IMR-90 (cell line): ENCODE measurements at regions not wholly inside any gene's neighbourhood (a gene's known extent, or its start where the extent isn't known, plus 50 kb on each side); places are given as distances from the start of the nearest gene placed in this dataset.

Experiments used
- ATAC-seq: fragments of 200-7000 bp; cut with Tn5 transposase; 2 replicates; pipeline ENCODE4 v1.9.1; 2020; ENCODE audit warnings: low read depth, mild to moderate bottlenecking, moderate library complexity
- BruUV-seq: library from RNA; stranded (reverse); fragments of 400-500 nt; replicated peaks from 2 replicates; lab custom pipeline; 2021; lab: Mats Ljungman, UMichigan
- CTCF ChIA-PET: fragments of 300-600 bp; formaldehyde crosslinking; extraction: SDS; loops from one replicate; lab custom pipeline; 2021; ENCODE audit warnings: antibody characterized with exemption; lab: Yijun Ruan, JAX
- POLR2A ChIA-PET: fragments of 300-600 bp; sonication (Branson Sonifier 250); formaldehyde crosslinking; loops from one replicate; lab custom pipeline; 2022; ENCODE audit warnings: antibody characterized with exemption; ENCODE audit not compliant: unreplicated experiment; lab: Charles Lee
- DNase-seq: peaks from one replicate; pipeline ENCODE4 v3.0.0; 2013
- H2AFZ ChIP-seq: replicated peaks from 2 replicates; pipeline ENCODE3; 2013; ENCODE audit warnings: low read length, mild to moderate bottlenecking; ENCODE audit not compliant: poor library complexity
- H2AK5ac ChIP-seq: 2 replicates; pipeline ENCODE4 v1.6.1; 2013; ENCODE audit warnings: low read depth, low read length, inconsistent platforms
- H2AK9ac ChIP-seq: replicated peaks from 2 replicates; pipeline ENCODE3; 2013; ENCODE audit warnings: mild to moderate bottlenecking, low read depth, low read length, moderate library complexity; ENCODE audit not compliant: poor library complexity
- H2BK120ac ChIP-seq: 2 replicates; pipeline ENCODE4 v1.6.1; 2013; ENCODE audit warnings: low read depth, low read length, inconsistent platforms
- H2BK15ac ChIP-seq: 3 replicates; pipeline ENCODE4 v1.6.1; 2013; ENCODE audit warnings: low read depth, low read length, inconsistent platforms
- H2BK20ac ChIP-seq: 2 replicates; pipeline ENCODE4 v1.6.1; 2013; ENCODE audit warnings: low read depth, mild to moderate bottlenecking, inconsistent platforms, low read length, moderate library complexity
- H2BK5ac ChIP-seq: 2 replicates; pipeline ENCODE4 v1.6.1; 2013; ENCODE audit warnings: mild to moderate bottlenecking, low read depth, low read length, inconsistent platforms; ENCODE audit not compliant: poor library complexity, severe bottlenecking
- H3K14ac ChIP-seq: replicated peaks from 2 replicates; pipeline ENCODE4 v1.6.1; 2013; ENCODE audit warnings: low read depth, low read length, inconsistent platforms
- H3K18ac ChIP-seq: 2 replicates; pipeline ENCODE4 v1.6.1; 2013; ENCODE audit warnings: low read depth, low read length, control low read depth
- H3K23ac ChIP-seq: 2 replicates; pipeline ENCODE4 v1.6.1; 2013; ENCODE audit warnings: low read depth, low read length, inconsistent platforms
- H3K27ac ChIP-seq: 2 replicates; pipeline ENCODE4 v1.5.1; 2013; ENCODE audit warnings: mild to moderate bottlenecking, control low read depth, low read length; ENCODE audit not compliant: insufficient read depth
- H3K27me3 ChIP-seq: 2 replicates; pipeline ENCODE4 v1.6.1; 2013; ENCODE audit warnings: low read length; ENCODE audit not compliant: control insufficient read depth, insufficient read depth
- H3K36me3 ChIP-seq: 2 replicates; pipeline ENCODE4 v1.6.1; 2013; ENCODE audit warnings: low read length, mixed read lengths; ENCODE audit not compliant: control insufficient read depth, insufficient read depth
- H3K4ac ChIP-seq: 2 replicates; pipeline ENCODE4 v1.6.1; 2013; ENCODE audit warnings: low read depth, low read length, inconsistent platforms
- H3K4me1 ChIP-seq: 2 replicates; pipeline ENCODE4 v1.6.1; 2013; ENCODE audit warnings: low read length, mixed read lengths; ENCODE audit not compliant: control insufficient read depth, insufficient read depth
- H3K4me2 ChIP-seq: 2 replicates; pipeline ENCODE4 v1.6.1; 2013; ENCODE audit warnings: low read depth, mild to moderate bottlenecking, control low read depth, low read length, moderate library complexity
- H3K4me3 ChIP-seq: 2 replicates; pipeline ENCODE4 v1.5.1; 2013; ENCODE audit warnings: low read depth, mild to moderate bottlenecking, control low read depth, low read length, moderate library complexity; ENCODE audit not compliant: insufficient read depth
- H3K56ac ChIP-seq: 2 replicates; pipeline ENCODE4 v1.6.1; 2013; ENCODE audit warnings: low read length, inconsistent platforms; ENCODE audit not compliant: insufficient read depth; ENCODE audit errors: extremely low read depth
- H3K79me1 ChIP-seq, 2 experiments: 2 replicates each; pipeline ENCODE4 v1.6.1; 2013; ENCODE audit warnings: low read length in 2 of 2, inconsistent platforms in 1 of 2, low read depth in 1 of 2
- H3K9ac ChIP-seq: 2 replicates; pipeline ENCODE4 v1.6.1; 2013; ENCODE audit warnings: low read depth, low read length, control low read depth
- H3K9me1 ChIP-seq: 2 replicates; pipeline ENCODE4 v1.6.1; 2013; ENCODE audit warnings: low read length, inconsistent platforms; ENCODE audit not compliant: insufficient read depth
- H3K9me3 ChIP-seq: 2 replicates; pipeline ENCODE4 v1.6.1; 2013; ENCODE audit warnings: low read length; ENCODE audit not compliant: control insufficient read depth, insufficient read depth
- H4K20me1 ChIP-seq: 2 replicates; pipeline ENCODE4 v1.6.1; 2013; ENCODE audit warnings: low read length, inconsistent platforms; ENCODE audit not compliant: insufficient read depth
- H4K5ac ChIP-seq: 2 replicates; pipeline ENCODE4 v1.6.1; 2013; ENCODE audit warnings: mild to moderate bottlenecking, low read depth, low read length, control low read depth
- H4K8ac ChIP-seq, 2 experiments: 2 replicates each; pipeline ENCODE4 v1.6.1; 2013; ENCODE audit warnings: low read depth in 2 of 2, low read length in 2 of 2, control low read depth in 1 of 2, inconsistent platforms in 1 of 2
- H4K91ac ChIP-seq: 2 replicates; pipeline ENCODE4 v1.6.1; 2013; ENCODE audit warnings: low read depth, low read length, inconsistent platforms; ENCODE audit not compliant: insufficient read depth
- CHD1 ChIP-seq: IDR thresholded peaks from 2 replicates; pipeline ENCODE4 v1.6.1; 2012; ENCODE audit warnings: low read depth, low read length, improper control_type of control experiment
- MAFK ChIP-seq: IDR thresholded peaks from 2 replicates; pipeline ENCODE4 v1.6.1; 2012; ENCODE audit warnings: low read depth, low read length, improper control_type of control experiment
- NFE2L2 ChIP-seq: fragments of 150-350 bp; IDR thresholded peaks from 2 replicates; pipeline ENCODE4 v1.6.1; 2016; ENCODE audit warnings: low read depth, mild to moderate bottlenecking, low read length
- RAD21 ChIP-seq: IDR thresholded peaks from 2 replicates; pipeline ENCODE4 v1.6.1; 2012; ENCODE audit warnings: low read length, improper control_type of control experiment
- RCOR1 ChIP-seq: IDR thresholded peaks from 2 replicates; pipeline ENCODE4 v1.6.1; 2012; ENCODE audit warnings: mild to moderate bottlenecking, low read length, improper control_type of control experiment; ENCODE audit not compliant: insufficient replicate concordance
- SMC3 ChIP-seq: fragments of 150-350 bp; IDR thresholded peaks from 2 replicates; pipeline ENCODE4 v1.6.1; 2016; ENCODE audit warnings: low read depth, mild to moderate bottlenecking, antibody characterized with exemption, low read length, moderate library complexity
- WGBS, 2 experiments: methylation state at CpG; one replicate each; pipeline versions ENCODE4 v1.1.5 to v1.1.7; 2013; ENCODE audit warnings: missing lambda C conversion rate in 2 of 2; ENCODE audit not compliant: insufficient read length in 1 of 2; ENCODE audit errors: extremely low coverage in 2 of 2; 5-methylcytosine and 5-hydroxymethylcytosine counted together
- dilution Hi-C: fragments of 300-500 bp; cut with HindIII; formaldehyde crosslinking; loops from one replicate; pipeline ENCODE4 v1.14.3; 2018; ENCODE audit warnings: low sequenced_read_pairs; ENCODE audit not compliant: unreplicated experiment
- in situ Hi-C: fragments of 300-500 bp; cut with MboI; formaldehyde crosslinking; loops from 3 replicates; pipeline ENCODE4 v1.14.3; 2019; ENCODE audit warnings: low sequenced_read_pairs, inconsistent platforms, mixed read lengths
- intact Hi-C: fragments of 100-400 bp; cut with micrococcal nuclease; formaldehyde crosslinking; loops from 2 replicates; pipeline ENCODE4 v1.10.0; 2022
- TF ChIP-seq, protein P1 (sequence below): fragments of 150-350 bp; IDR thresholded peaks from 2 replicates; pipeline ENCODE4 v1.6.1; 2016; ENCODE audit warnings: low read depth, mild to moderate bottlenecking, low read length, moderate library complexity, borderline replicate concordance
- TF ChIP-seq, protein P2 (sequence below): fragments of 150-350 bp; IDR thresholded peaks from 2 replicates; pipeline ENCODE4 v1.6.1; 2017; ENCODE audit warnings: mild to moderate bottlenecking, antibody characterized with exemption, low read length, low read depth
- TF ChIP-seq, protein P3 (sequence below): conservative IDR thresholded peaks from 2 replicates; pipeline ENCODE4 v1.5.1; 2012; ENCODE audit warnings: mild to moderate bottlenecking, low read depth, low read length, improper control_type of control experiment

DNA sequence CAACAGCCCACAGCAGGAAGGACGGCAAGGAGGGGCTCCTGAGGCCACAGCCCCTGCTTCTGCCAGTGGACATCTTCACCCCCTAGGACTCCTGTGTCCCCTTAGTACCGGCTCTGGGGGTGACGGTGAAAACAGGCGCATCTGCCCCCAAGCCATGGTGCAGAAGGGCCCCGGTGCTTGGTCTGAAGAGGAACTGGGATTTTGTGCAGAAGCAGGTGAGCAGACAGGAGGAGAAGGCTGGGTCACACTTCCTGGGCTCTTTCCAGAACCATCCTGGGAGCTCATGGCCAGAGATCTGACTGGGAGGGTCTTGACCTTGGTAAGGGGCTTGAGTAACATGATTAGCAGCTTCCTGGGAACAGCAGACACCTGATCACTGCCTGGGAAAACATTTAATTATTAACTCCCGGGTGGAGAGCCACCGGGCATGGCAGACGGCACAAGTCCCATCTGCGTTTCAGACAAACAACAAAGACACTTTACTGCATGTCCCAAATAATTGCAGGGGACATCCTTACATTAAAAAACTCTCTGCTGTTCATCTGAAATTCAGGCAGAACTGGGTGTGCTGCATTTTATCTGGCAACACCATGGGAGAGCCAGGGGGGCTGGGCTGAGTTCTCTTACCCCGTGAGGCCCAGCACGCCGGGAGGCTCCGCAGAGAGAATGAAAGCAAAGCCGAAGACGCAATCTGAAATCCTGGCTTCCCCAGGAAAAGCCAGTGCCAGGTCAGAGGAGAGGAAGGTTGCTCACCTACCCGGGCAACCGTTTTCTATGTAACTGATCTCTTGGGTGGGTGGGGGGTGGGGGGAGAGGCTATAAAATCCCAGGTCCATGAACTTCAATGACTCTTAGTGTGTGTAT lies 1542.8 kb downstream of the TSPY10 start:
- H4K8ac ChIP-seq: no peak overlapping the region
- H3K4me2 ChIP-seq: no peak overlapping the region
- ATAC-seq (no peak), DNase-seq (no peak)
- no peak overlapping the region for H4K91ac ChIP-seq
- H2BK120ac ChIP-seq: no peak overlapping the region
- H3K9ac ChIP-seq: no peak overlapping the region
- in situ Hi-C loops: no loop called here
- no peak overlapping the region for H2AK5ac ChIP-seq
- H3K9me3 ChIP-seq: no peaks in the 10 kb centered on the region
- H2BK15ac ChIP-seq: no peak overlapping the region
- no peak overlapping the region for H3K27ac ChIP-seq
- no peak overlapping the region for H2BK20ac ChIP-seq
- no peaks in the 10 kb centered on the region for H3K4me1 ChIP-seq
- no peak overlapping the region for H3K23ac ChIP-seq
- WGBS, 2 experiments: no CpG with 5 or more reads among the region's 17 CpGs
- no peak overlapping the region for H4K5ac ChIP-seq
- no peaks in the 10 kb centered on the region for H3K9me1 ChIP-seq
- BruUV-seq: no TSS peak
- intact Hi-C loops: no loop called here
- no peak overlapping the region for H3K4me3 ChIP-seq
- TF ChIP-seq SMC3 (no peak), RAD21 (no peak), MAFK (no peak), CHD1 (no peak), RCOR1 (no peak), NFE2L2 (no peak)
- TF ChIP-seq, protein P1, sequence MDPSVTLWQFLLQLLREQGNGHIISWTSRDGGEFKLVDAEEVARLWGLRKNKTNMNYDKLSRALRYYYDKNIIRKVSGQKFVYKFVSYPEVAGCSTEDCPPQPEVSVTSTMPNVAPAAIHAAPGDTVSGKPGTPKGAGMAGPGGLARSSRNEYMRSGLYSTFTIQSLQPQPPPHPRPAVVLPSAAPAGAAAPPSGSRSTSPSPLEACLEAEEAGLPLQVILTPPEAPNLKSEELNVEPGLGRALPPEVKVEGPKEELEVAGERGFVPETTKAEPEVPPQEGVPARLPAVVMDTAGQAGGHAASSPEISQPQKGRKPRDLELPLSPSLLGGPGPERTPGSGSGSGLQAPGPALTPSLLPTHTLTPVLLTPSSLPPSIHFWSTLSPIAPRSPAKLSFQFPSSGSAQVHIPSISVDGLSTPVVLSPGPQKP: no peak
- TF ChIP-seq, protein P2, sequence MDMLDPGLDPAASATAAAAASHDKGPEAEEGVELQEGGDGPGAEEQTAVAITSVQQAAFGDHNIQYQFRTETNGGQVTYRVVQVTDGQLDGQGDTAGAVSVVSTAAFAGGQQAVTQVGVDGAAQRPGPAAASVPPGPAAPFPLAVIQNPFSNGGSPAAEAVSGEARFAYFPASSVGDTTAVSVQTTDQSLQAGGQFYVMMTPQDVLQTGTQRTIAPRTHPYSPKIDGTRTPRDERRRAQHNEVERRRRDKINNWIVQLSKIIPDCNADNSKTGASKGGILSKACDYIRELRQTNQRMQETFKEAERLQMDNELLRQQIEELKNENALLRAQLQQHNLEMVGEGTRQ: no peak
- TF ChIP-seq, protein P3, sequence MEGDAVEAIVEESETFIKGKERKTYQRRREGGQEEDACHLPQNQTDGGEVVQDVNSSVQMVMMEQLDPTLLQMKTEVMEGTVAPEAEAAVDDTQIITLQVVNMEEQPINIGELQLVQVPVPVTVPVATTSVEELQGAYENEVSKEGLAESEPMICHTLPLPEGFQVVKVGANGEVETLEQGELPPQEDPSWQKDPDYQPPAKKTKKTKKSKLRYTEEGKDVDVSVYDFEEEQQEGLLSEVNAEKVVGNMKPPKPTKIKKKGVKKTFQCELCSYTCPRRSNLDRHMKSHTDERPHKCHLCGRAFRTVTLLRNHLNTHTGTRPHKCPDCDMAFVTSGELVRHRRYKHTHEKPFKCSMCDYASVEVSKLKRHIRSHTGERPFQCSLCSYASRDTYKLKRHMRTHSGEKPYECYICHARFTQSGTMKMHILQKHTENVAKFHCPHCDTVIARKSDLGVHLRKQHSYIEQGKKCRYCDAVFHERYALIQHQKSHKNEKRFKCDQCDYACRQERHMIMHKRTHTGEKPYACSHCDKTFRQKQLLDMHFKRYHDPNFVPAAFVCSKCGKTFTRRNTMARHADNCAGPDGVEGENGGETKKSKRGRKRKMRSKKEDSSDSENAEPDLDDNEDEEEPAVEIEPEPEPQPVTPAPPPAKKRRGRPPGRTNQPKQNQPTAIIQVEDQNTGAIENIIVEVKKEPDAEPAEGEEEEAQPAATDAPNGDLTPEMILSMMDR: no peak
- ChIA-PET CTCF (no interaction called here), POLR2A (no interaction called here)
- H4K20me1 ChIP-seq: no peaks in the 10 kb centered on the region
- dilution Hi-C loops: no loop called here
- no peak overlapping the region for H3K56ac ChIP-seq
- no peak overlapping the region for H3K14ac ChIP-seq
- no peak overlapping the region for H3K18ac ChIP-seq
- H2BK5ac ChIP-seq: no peak overlapping the region
- H3K36me3 ChIP-seq: no peaks in the 10 kb centered on the region
- no peak overlapping the region for H2AK9ac ChIP-seq
- no peak overlapping the region for H2AFZ ChIP-seq
- no peak overlapping the region for H3K4ac ChIP-seq
- no peaks in the 10 kb centered on the region for H3K79me1 ChIP-seq
- H3K27me3 ChIP-seq: no peaks in the 10 kb centered on the region
